Panc1 (cell line): ENCODE measurements at regions not wholly inside any gene's neighbourhood (a gene's known extent, or its start where the extent isn't known, plus 50 kb on each side); places are given as distances from the start of the nearest gene placed in this dataset.

Experiments
- ATAC-seq: fragments of 200-7000 bp; cut with Tn5 transposase; 2 replicates; pipeline ENCODE4 v1.9.1; 2020; ENCODE audit warnings: mild to moderate bottlenecking, moderate library complexity
- BruUV-seq: library from RNA; stranded (reverse); fragments of 400-500 nt; replicated peaks from 2 replicates; lab custom pipeline; 2021; lab: Mats Ljungman, UMichigan
- CTCF ChIA-PET: fragments of 300-600 bp; sonication (Branson Sonifier 250); formaldehyde crosslinking; loops from one replicate; lab custom pipeline; 2022; ENCODE audit warnings: antibody characterized with exemption; lab: Charles Lee
- POLR2A ChIA-PET: fragments of 300-600 bp; sonication (Branson Sonifier 250); formaldehyde crosslinking; loops from one replicate; lab custom pipeline; 2022; ENCODE audit warnings: antibody characterized with exemption; lab: Charles Lee
- DNase-seq: peaks from one replicate; pipeline ENCODE4 v3.0.0-alpha.2; 2010; ENCODE audit warnings: low read depth, low spot score
- H3K27ac ChIP-seq: 2 replicates; pipeline ENCODE4 v1.5.1; 2011; ENCODE audit warnings: mild to moderate bottlenecking, low read length, inconsistent platforms
- H3K27me3 ChIP-seq: fragments of 200-500 bp; sonication (Bioruptor generic); 2 replicates; pipeline ENCODE4 v1.6.0; 2014; ENCODE audit warnings: low read length, inconsistent platforms; ENCODE audit not compliant: control insufficient read depth, insufficient read depth
- H3K36me3 ChIP-seq: fragments of 200-500 bp; sonication (Bioruptor generic); 2 replicates; pipeline ENCODE4 v1.5.1; 2014; ENCODE audit warnings: inconsistent platforms, mild to moderate bottlenecking, low read length, moderate library complexity; ENCODE audit not compliant: control insufficient read depth, insufficient read depth
- H3K4me1 ChIP-seq: 2 replicates; pipeline ENCODE4 v1.5.1; 2011; ENCODE audit warnings: inconsistent platforms, mild to moderate bottlenecking, low read length, moderate library complexity; ENCODE audit not compliant: control insufficient read depth, insufficient read depth
- H3K4me3 ChIP-seq, 2 experiments: 2 replicates each; pipeline ENCODE4 v1.5.1; 2011 to 2012; ENCODE audit warnings: low read depth in 2 of 2, low read length in 2 of 2, mild to moderate bottlenecking in 2 of 2, inconsistent platforms in 1 of 2, moderate library complexity in 1 of 2
- H3K9me3 ChIP-seq: fragments of 200-500 bp; sonication (Bioruptor generic); 2 replicates; pipeline ENCODE4 v1.5.1; 2014; ENCODE audit warnings: low read depth, mild to moderate bottlenecking, inconsistent platforms, low read length, moderate library complexity; ENCODE audit not compliant: control insufficient read depth, insufficient read depth
- CTCF ChIP-seq: fragments of 450-650 bp; IDR thresholded peaks from 2 replicates; pipeline ENCODE4 v1.5.1; 2017; ENCODE audit warnings: mild to moderate bottlenecking
- POLR2AphosphoS5 ChIP-seq: IDR thresholded peaks from 2 replicates; pipeline ENCODE4 v1.6.1; 2012; ENCODE audit warnings: mild to moderate bottlenecking, low read depth, low read length, moderate library complexity
- REST ChIP-seq, 2 experiments: IDR thresholded peaks; 2 replicates each; pipeline ENCODE4 v1.6.1; 2011 to 2012; ENCODE audit warnings: low read depth in 2 of 2, control low read depth in 1 of 2, low read length in 1 of 2, mild to moderate bottlenecking in 1 of 2, moderate library complexity in 1 of 2; ENCODE audit not compliant: insufficient read depth in 1 of 2
- SIN3A ChIP-seq: IDR thresholded peaks from 2 replicates; pipeline ENCODE4 v1.6.1; 2012; ENCODE audit warnings: low read depth, mild to moderate bottlenecking, low read length, moderate library complexity, borderline replicate concordance; ENCODE audit not compliant: insufficient read depth
- TCF7L2 ChIP-seq: IDR thresholded peaks from 2 replicates; pipeline ENCODE4 v1.6.1; 2011; ENCODE audit warnings: mild to moderate bottlenecking, low read depth, low read length, inconsistent platforms
- in situ Hi-C: cut with HindIII; loops from 2 replicates; pipeline ENCODE4 v1.10.0; 2016; ENCODE audit warnings: low sequenced_read_pairs, low pct_unique_long_range_greater_than_20kb
- intact Hi-C: fragments of 100-400 bp; cut with micrococcal nuclease; formaldehyde crosslinking; loops from one replicate; pipeline ENCODE4 v1.10.0; 2022; ENCODE audit not compliant: unreplicated experiment

- no peak for DNase-seq
- Histone ChIP-seq H3K4me3 (no peak overlapping the region), H3K4me1 (no peaks in the 10 kb centered on the region), H3K27ac (no peak overlapping the region), H3K9me3 (no peaks in the 10 kb centered on the region), H3K36me3 (no peaks in the 10 kb centered on the region), H3K27me3 (no peaks in the 10 kb centered on the region)
- intact Hi-C loops (no loop called here), in situ Hi-C loops (no loop called here)
- no peak for ATAC-seq
- BruUV-seq, result no TSS peak
- ChIA-PET CTCF (no interaction called here), POLR2A (interaction anchor here (0.7 kb wide), 1 partner anchor 9 kb away, joined by 6 read pairs; no protein-coding TSS in a partner anchor)
- TF ChIP-seq REST (IDR thresholded peaks at IDR 0.05; ENCODE audit: insufficient read depth in 1 of 2, low read depth in 2 of 2, low read length in 1 of 2) (no peak), CTCF (no peak)
These were observed 123.1 kb upstream of the CARMIL1 start for GRCh38 chr6:25156123-25156522.

DNA sequence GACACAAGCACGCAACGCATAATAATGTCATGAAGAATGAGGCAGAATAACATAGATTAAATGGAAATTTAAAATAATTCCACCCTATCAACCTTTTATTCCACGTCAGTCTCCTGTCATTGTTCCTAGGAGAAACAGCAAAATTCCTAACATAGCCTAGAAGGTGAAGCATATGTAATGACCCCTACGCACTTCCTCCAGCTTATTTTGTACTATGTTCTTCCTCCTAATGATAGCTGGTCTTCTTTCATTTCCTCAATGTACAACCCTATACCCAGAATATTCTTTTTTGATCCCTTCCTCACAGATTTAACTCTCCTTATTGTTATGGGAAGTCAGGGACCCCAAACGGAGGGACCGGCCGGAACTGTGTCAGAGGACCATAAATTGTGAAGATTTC lies 122.0 kb upstream of the CARMIL1 start:
- intact Hi-C loops (no loop called here), in situ Hi-C loops (no loop called here)
- Histone ChIP-seq H3K27ac (no peak overlapping the region), H3K4me3 (no peak overlapping the region), H3K9me3 (no peaks in the 10 kb centered on the region), H3K4me1 (no peaks in the 10 kb centered on the region), H3K27me3 (no peaks in the 10 kb centered on the region), H3K36me3 (no peaks in the 10 kb centered on the region)
- POLR2A ChIA-PET, result no interaction called here
- ATAC-seq, result no peak
- DNase-seq, result no peak
- no peak for TF ChIP-seq REST (IDR thresholded peaks at IDR 0.05; ENCODE audit: insufficient read depth in 1 of 2, low read depth in 2 of 2, low read length in 1 of 2)
- no peak for TF ChIP-seq POLR2AphosphoS5
- TF ChIP-seq SIN3A, result no peak
- TF ChIP-seq TCF7L2, result no peak
- no peak for TF ChIP-seq CTCF
- BruUV-seq, result no TSS peak
- CTCF ChIA-PET, result no interaction called here
